ENCODE measurements at regions not wholly inside any gene's neighbourhood (a gene's known extent, or its start where the extent isn't known, plus 50 kb on each side); places are given as distances from the start of the nearest gene placed in this dataset.

GRCh38 chr5:63837437-63837836 is 124.8 kb downstream of the HTR1A start:
- H3K27me3 ChIP-seq: no peaks in the 10 kb centered on the region
- no peak overlapping the region for H3K9ac ChIP-seq (ENCODE audit: low read depth in 2 of 2, low read length in 2 of 2)
- no peaks in the 10 kb centered on the region for H3K36me3 ChIP-seq
- no peak overlapping the region for H3K27ac ChIP-seq
- no peak overlapping the region for H3K4me3 ChIP-seq
- no peaks in the 10 kb centered on the region for H3K4me1 ChIP-seq
- TF ChIP-seq, protein P1, sequence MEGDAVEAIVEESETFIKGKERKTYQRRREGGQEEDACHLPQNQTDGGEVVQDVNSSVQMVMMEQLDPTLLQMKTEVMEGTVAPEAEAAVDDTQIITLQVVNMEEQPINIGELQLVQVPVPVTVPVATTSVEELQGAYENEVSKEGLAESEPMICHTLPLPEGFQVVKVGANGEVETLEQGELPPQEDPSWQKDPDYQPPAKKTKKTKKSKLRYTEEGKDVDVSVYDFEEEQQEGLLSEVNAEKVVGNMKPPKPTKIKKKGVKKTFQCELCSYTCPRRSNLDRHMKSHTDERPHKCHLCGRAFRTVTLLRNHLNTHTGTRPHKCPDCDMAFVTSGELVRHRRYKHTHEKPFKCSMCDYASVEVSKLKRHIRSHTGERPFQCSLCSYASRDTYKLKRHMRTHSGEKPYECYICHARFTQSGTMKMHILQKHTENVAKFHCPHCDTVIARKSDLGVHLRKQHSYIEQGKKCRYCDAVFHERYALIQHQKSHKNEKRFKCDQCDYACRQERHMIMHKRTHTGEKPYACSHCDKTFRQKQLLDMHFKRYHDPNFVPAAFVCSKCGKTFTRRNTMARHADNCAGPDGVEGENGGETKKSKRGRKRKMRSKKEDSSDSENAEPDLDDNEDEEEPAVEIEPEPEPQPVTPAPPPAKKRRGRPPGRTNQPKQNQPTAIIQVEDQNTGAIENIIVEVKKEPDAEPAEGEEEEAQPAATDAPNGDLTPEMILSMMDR (IDR thresholded peaks at IDR 0.05): no peak
- no peaks in the 10 kb centered on the region for H3K9me3 ChIP-seq
- intact Hi-C loops (cut with DNase I): no loop called here
- DNase-seq: no peak

GRCh38 chr5:63831381-63831780 is 130.9 kb downstream of the HTR1A start:
- DNase-seq: no peak
- intact Hi-C loops (cut with DNase I): no loop called here
- TF ChIP-seq, protein P1 (IDR thresholded peaks at IDR 0.05): no peak
- H3K9me3 ChIP-seq: no peaks in the 10 kb centered on the region
- no peaks in the 10 kb centered on the region for H3K4me1 ChIP-seq
- no peaks in the 10 kb centered on the region for H3K27me3 ChIP-seq
- H3K27ac ChIP-seq: no peak overlapping the region
- H3K9ac ChIP-seq (ENCODE audit: low read depth in 2 of 2, low read length in 2 of 2): no peak overlapping the region
- no peaks in the 10 kb centered on the region for H3K36me3 ChIP-seq
- H3K4me3 ChIP-seq: no peak overlapping the region

GRCh38 chr5:63825984-63826383 is 136.3 kb downstream of the HTR1A start:
- DNase-seq: no peak
- Histone ChIP-seq H3K36me3 (no peaks in the 10 kb centered on the region), H3K9ac (ENCODE audit: low read depth in 2 of 2, low read length in 2 of 2) (no peak overlapping the region), H3K4me3 (no peak overlapping the region), H3K4me1 (no peaks in the 10 kb centered on the region), H3K9me3 (no peaks in the 10 kb centered on the region), H3K27me3 (no peaks in the 10 kb centered on the region), H3K27ac (no peak overlapping the region)
- intact Hi-C loops (cut with DNase I): no loop called here
- TF ChIP-seq, protein P1 (IDR thresholded peaks at IDR 0.05): no peak

DNA sequence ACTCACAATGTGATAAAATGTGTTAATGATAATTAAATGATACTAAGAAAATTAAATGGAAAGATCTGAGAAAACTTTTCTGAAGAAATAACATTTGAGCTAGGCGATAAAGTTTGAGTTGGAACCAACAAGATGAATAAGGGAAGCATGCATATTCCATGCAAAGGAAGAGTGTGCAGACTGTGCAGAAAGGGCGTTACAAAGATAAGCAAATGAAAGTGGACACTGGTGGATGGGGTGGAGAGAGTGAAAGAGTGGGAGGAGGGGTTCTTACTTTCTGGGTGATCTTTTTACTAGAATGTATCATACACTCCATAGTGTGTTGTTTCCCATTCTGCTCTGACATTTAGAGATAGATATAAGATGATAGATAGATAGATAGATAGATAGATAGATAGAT is 138.7 kb downstream of the HTR1A start:
- intact Hi-C loops (cut with DNase I): no loop called here

DNA sequence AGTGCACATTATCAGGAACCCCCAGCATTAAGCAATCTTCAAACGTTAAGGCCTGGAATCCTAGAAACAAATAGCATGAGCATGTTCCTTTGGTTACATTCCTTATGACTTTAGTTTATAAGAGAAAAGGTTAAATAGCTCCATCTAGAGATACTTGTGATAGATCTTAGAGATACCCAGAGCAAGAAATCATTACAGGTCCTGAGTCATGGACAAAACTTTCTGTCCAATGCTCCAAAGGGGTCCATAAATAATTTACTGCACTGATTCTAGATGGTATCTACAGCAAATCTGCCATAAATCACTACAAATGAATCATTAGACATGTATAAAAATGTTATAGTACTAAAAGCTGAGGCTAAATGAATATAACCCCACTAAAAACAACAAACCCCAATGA is 139.6 kb downstream of the HTR1A start:
- intact Hi-C loops (cut with DNase I): no loop called here
- H3K4me3 ChIP-seq: no peak overlapping the region

More for the DNA sequence above, 138.7 kb downstream of the HTR1A start:
- no peak for DNase-seq
- Histone ChIP-seq H3K36me3 (no peaks in the 10 kb centered on the region), H3K27me3 (no peaks in the 10 kb centered on the region), H3K9ac (ENCODE audit: low read depth in 2 of 2, low read length in 2 of 2) (no peak overlapping the region), H3K4me1 (no peaks in the 10 kb centered on the region), H3K4me3 (no peak overlapping the region), H3K9me3 (no peaks in the 10 kb centered on the region), H3K27ac (no peak overlapping the region)
- TF ChIP-seq, protein P1 (IDR thresholded peaks at IDR 0.05): no peak

More for the DNA sequence above, 139.6 kb downstream of the HTR1A start:
- Histone ChIP-seq H3K9me3 (no peaks in the 10 kb centered on the region), H3K27me3 (no peaks in the 10 kb centered on the region), H3K36me3 (no peaks in the 10 kb centered on the region), H3K27ac (no peak overlapping the region), H3K9ac (ENCODE audit: low read depth in 2 of 2, low read length in 2 of 2) (no peak overlapping the region), H3K4me1 (no peaks in the 10 kb centered on the region)
- TF ChIP-seq, protein P1 (IDR thresholded peaks at IDR 0.05): no peak
- no peak for DNase-seq

Measured in colonic mucosa (tissue), 4 donors.